Calu3 (cell line): ENCODE measurements at regions not wholly inside any gene's neighbourhood (a gene's known extent, or its start where the extent isn't known, plus 50 kb on each side); places are given as distances from the start of the nearest gene placed in this dataset.

ENCODE experiments used
- BruUV-seq: library from RNA; stranded (reverse); fragments of 400-500 nt; replicated peaks from 2 replicates; lab custom pipeline; 2021; lab: Mats Ljungman, UMichigan
- CTCF ChIA-PET: fragments of 300-600 bp; sonication (Branson Sonifier 250); formaldehyde crosslinking; loops from one replicate; lab custom pipeline; 2022; ENCODE audit warnings: antibody characterized with exemption; lab: Charles Lee
- DNase-seq: peaks from one replicate; pipeline ENCODE4 v3.0.0; 2022
- H3K27ac Mint-ChIP-seq: one replicate; pipeline ENCODE4 v1.8.0; 2022; ENCODE audit warnings: mixed read lengths; ENCODE audit not compliant: unreplicated experiment
- H3K27me3 Mint-ChIP-seq: one replicate; pipeline ENCODE4 v1.8.0; 2022; ENCODE audit warnings: mixed read lengths; ENCODE audit not compliant: unreplicated experiment
- H3K36me3 Mint-ChIP-seq: one replicate; pipeline ENCODE4 v1.8.0; 2022; ENCODE audit warnings: mild to moderate bottlenecking, moderate library complexity, mixed read lengths; ENCODE audit not compliant: insufficient read depth, unreplicated experiment
- H3K4me1 Mint-ChIP-seq: one replicate; pipeline ENCODE4 v1.8.0; 2022; ENCODE audit warnings: mild to moderate bottlenecking, low read depth, mixed read lengths; ENCODE audit not compliant: unreplicated experiment
- H3K4me3 Mint-ChIP-seq: one replicate; pipeline ENCODE4 v1.8.0; 2022; ENCODE audit warnings: mild to moderate bottlenecking, low read depth, moderate library complexity, mixed read lengths; ENCODE audit not compliant: unreplicated experiment
- H3K9me3 Mint-ChIP-seq: one replicate; pipeline ENCODE4 v1.8.0; 2022; ENCODE audit warnings: low read depth, mixed read lengths; ENCODE audit not compliant: unreplicated experiment
- intact Hi-C: fragments of 100-400 bp; cut with micrococcal nuclease; formaldehyde crosslinking; loops from one replicate; pipeline ENCODE4 v1.10.0; 2022; ENCODE audit not compliant: unreplicated experiment
- TF ChIP-seq, protein P1 (sequence below): fragments of 200-600 bp; IDR thresholded peaks from one replicate; pipeline ENCODE4 v1.8.0; 2022; ENCODE audit warnings: antibody characterized with exemption; ENCODE audit not compliant: unreplicated experiment

DNA sequence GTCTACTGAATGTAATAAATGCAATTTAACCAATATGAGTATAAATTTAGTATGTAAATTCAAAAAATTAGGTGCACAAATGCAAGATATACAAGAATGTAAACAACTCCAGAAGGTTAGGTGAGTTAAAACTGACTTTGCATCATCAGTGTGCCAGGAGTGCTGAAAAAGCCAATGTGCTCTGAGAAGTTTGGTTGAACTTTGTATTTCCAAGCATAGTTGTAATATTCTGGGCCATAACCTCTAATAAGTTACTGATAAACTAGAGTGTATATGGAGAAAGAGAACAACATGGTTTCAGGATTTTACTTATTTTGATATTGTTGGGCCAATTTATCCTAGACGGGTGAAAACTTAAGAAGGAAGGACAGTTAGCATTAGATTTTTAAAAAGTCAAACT is 876.9 kb upstream of the GHITM start:
- BruUV-seq, result no TSS peak
- CTCF ChIA-PET, result no interaction called here
- H3K27ac Mint-ChIP-seq, result no peak overlapping the region
- H3K27me3 Mint-ChIP-seq, result no peaks in the 10 kb centered on the region
- no peak for DNase-seq
- H3K4me1 Mint-ChIP-seq, result no peaks in the 10 kb centered on the region
- H3K9me3 Mint-ChIP-seq, result peaks cover 3% of the 10 kb centered on the region
- TF ChIP-seq, protein P1, sequence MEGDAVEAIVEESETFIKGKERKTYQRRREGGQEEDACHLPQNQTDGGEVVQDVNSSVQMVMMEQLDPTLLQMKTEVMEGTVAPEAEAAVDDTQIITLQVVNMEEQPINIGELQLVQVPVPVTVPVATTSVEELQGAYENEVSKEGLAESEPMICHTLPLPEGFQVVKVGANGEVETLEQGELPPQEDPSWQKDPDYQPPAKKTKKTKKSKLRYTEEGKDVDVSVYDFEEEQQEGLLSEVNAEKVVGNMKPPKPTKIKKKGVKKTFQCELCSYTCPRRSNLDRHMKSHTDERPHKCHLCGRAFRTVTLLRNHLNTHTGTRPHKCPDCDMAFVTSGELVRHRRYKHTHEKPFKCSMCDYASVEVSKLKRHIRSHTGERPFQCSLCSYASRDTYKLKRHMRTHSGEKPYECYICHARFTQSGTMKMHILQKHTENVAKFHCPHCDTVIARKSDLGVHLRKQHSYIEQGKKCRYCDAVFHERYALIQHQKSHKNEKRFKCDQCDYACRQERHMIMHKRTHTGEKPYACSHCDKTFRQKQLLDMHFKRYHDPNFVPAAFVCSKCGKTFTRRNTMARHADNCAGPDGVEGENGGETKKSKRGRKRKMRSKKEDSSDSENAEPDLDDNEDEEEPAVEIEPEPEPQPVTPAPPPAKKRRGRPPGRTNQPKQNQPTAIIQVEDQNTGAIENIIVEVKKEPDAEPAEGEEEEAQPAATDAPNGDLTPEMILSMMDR, result no peak
- H3K36me3 Mint-ChIP-seq, result no peaks in the 10 kb centered on the region
- H3K4me3 Mint-ChIP-seq, result no peak overlapping the region
- intact Hi-C loops, result no loop called here

DNA sequence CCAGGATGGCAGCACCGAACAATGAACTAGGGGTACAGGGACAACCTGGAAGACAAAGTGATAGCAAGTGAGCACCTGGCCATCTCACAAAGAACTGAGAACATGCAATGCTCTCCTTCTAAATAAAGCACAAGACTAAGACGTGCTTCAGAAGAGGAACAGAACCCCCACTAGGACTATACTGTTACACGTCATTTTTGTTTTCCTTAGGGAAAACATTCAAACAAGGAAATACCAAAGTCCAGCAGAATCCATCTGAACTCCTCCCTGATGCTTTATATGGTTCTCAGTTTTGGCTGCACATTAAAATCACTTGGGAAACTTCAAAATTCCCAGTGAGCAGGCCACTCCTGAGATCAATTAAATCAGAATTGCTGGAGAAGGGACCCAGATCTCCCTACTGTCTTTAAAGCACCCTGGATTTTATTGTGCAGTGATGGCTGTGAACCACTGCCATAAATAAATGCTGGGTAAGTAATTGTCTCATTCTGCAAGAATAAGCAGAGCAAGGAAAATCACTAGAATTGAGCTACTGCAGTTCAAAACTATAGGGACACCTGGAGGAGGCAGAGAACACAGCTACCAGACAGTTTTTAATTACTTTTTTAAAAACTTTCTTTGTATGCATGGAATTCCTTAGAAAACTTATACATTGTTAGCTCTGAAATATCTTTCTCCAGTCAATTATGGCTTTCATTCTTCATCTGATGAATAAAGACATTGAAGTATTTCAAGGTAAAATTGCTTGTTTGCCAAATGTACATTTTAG is 866.5 kb upstream of the GHITM start:
- Mint-ChIP-seq H3K27me3 (no peaks in the 10 kb centered on the region), H3K4me1 (no peaks in the 10 kb centered on the region), H3K4me3 (no peak overlapping the region), H3K36me3 (no peaks in the 10 kb centered on the region), H3K9me3 (peaks cover 9% of the 10 kb centered on the region), H3K27ac (no peak overlapping the region)
- CTCF ChIA-PET, result no interaction called here
- TF ChIP-seq, protein P1, result no peak
- BruUV-seq, result no TSS peak
- intact Hi-C loops, result no loop called here
- no peak for DNase-seq

DNA sequence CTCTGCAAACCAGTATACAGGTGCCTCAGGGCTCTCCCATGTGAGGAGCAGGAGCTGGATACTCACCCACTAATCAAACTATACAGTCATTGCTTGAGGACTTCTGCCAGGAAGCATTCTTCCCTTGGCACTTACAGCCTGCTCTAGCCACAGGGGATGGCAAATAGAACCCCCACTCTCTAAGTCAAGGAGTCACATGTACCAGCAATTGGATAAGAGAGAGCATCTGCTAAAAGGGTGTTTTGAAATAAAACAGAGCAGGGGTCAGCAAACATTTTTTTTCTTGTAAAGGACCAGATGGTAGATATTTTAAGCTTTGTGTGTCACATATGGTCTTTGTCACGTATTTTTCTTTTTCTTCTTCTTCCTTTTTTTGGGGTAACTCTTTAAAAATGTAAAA is 865.2 kb upstream of the GHITM start:
- TF ChIP-seq, protein P1, result no peak
- no peak overlapping the region for H3K4me3 Mint-ChIP-seq
- BruUV-seq, result no TSS peak
- H3K9me3 Mint-ChIP-seq, result peaks cover 10% of the 10 kb centered on the region
- DNase-seq, result no peak
- CTCF ChIA-PET, result no interaction called here
- intact Hi-C loops, result no loop called here
- H3K36me3 Mint-ChIP-seq, result no peaks in the 10 kb centered on the region
- H3K4me1 Mint-ChIP-seq, result no peaks in the 10 kb centered on the region
- no peak overlapping the region for H3K27ac Mint-ChIP-seq
- H3K27me3 Mint-ChIP-seq, result no peaks in the 10 kb centered on the region

DNA sequence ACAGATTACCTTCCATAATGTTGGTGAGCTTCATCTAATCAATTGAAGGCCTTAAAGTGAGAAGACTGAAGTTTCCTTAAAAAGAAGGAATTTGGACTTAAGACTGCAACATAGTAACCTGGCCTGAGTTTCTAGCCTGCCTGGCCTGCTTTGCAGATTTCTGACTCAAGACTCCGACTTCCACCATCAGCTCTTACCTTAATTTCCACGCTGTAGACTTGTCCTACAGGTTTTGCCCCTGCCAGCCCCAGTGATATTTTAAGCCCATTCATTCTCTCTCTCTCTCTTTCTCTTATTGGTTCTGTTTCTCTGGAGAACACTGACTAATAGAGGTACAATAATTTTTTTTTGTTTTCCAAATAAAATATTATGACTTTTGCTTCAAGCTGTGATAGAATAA is 862.3 kb upstream of the GHITM start:
- no TSS peak for BruUV-seq
- intact Hi-C loops, result no loop called here
- H3K4me3 Mint-ChIP-seq, result no peak overlapping the region

More for the DNA sequence above, 862.3 kb upstream of the GHITM start:
- no peak for DNase-seq
- Mint-ChIP-seq H3K9me3 (peaks cover 10% of the 10 kb centered on the region), H3K4me1 (no peaks in the 10 kb centered on the region), H3K27me3 (no peaks in the 10 kb centered on the region), H3K36me3 (no peaks in the 10 kb centered on the region), H3K27ac (no peak overlapping the region)
- CTCF ChIA-PET, result no interaction called here
- TF ChIP-seq, protein P1, result no peak
